Coronary artery (tissue), 2 donors: ENCODE measurements at regions not wholly inside any gene's neighbourhood (a gene's known extent, or its start where the extent isn't known, plus 50 kb on each side); places are given as distances from the start of the nearest gene placed in this dataset.

Source experiments
- DNase-seq: peaks from one replicate; pipeline ENCODE4 v3.0.0-alpha.2; 2017; ENCODE audit warnings: low spot score
- H3K27ac ChIP-seq, 2 donors: fragments of 200-600 bp; sonication (generic); one replicate each; pipeline ENCODE4 v1.5.1; 2016 to 2019
- H3K4me3 ChIP-seq: fragments of 200-600 bp; sonication (generic); 2 replicates; pipeline ENCODE4 v1.5.1; 2016; ENCODE audit warnings: mild to moderate bottlenecking, moderate library complexity
- TF ChIP-seq, protein P1 (sequence below): fragments of 200-600 bp; sonication (generic); IDR thresholded peaks from one replicate; pipeline ENCODE4 v1.5.1; 2019; ENCODE audit warnings: antibody characterized with exemption

DNA sequence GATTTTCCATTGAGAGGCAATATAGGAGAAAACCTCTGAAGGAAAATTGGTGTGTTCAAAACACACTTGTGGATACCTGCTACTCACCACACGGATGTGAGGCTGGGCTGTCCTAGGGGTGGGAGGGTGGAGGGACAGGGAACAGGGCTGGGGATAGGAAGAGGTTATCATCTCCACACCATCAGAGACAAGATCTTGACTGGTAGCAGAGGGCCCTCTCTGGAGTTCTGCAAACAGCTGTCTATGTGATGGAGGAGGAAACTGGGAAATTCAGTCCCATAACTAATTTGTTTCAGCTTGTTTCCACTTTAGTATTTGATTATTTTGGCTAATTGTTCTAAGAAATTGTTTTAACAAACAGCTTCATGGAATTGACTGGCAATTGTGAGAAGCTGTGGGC lies 91.6 kb upstream of the FSTL4 start:
- DNase-seq: no peak
- TF ChIP-seq, protein P1, sequence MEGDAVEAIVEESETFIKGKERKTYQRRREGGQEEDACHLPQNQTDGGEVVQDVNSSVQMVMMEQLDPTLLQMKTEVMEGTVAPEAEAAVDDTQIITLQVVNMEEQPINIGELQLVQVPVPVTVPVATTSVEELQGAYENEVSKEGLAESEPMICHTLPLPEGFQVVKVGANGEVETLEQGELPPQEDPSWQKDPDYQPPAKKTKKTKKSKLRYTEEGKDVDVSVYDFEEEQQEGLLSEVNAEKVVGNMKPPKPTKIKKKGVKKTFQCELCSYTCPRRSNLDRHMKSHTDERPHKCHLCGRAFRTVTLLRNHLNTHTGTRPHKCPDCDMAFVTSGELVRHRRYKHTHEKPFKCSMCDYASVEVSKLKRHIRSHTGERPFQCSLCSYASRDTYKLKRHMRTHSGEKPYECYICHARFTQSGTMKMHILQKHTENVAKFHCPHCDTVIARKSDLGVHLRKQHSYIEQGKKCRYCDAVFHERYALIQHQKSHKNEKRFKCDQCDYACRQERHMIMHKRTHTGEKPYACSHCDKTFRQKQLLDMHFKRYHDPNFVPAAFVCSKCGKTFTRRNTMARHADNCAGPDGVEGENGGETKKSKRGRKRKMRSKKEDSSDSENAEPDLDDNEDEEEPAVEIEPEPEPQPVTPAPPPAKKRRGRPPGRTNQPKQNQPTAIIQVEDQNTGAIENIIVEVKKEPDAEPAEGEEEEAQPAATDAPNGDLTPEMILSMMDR: no peak
- no peak overlapping the region for H3K27ac ChIP-seq
- H3K4me3 ChIP-seq: no peak overlapping the region

DNA sequence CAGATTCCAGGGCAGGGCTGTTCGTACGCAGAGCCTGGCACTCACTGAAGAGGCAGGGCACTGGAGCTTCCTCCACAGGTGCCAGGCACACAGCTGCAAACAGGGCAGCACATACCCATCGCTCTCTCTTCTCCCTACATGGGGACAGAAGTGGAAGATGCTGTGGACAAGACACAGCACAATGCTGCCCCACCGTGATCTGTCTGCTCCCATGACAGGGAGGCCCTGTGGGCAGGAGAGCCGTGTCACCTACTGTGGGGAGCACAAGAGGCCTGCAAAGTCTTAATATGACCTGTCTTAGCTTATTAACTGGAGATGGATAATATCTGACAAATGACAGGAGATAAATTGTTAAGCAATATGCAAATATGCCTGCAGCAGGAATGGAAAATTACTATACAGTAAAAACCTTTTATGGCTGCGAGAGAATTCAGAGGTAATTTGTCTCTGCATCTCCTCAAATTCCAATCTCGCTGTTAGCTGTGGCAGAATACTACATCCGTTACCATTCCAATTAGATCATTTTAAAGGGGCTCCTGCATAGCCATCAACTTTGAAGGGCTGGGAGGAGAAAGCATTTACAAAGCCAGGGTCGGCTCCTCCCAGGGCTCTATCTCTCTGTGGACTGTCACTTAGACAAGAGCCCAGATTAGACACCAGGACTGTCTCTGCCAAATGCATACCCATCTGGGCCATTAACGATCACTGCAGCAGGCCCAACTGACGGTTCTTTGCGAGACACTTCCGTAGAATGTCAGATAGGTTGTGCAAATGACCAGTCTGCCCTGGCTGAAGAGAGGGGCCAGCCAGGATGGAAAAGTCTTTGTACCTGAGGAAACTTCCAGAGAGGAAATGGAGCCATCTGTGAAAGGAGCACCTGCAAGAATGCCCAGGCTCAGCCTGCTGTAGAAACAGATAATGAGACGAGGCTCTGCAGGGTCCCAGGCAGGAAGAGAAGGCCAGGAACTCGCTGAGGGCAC lies 90.7 kb upstream of the FSTL4 start:
- TF ChIP-seq, protein P1: no peak
- Histone ChIP-seq H3K27ac (no peak overlapping the region), H3K4me3 (no peak overlapping the region)
- DNase-seq: no peak

DNA sequence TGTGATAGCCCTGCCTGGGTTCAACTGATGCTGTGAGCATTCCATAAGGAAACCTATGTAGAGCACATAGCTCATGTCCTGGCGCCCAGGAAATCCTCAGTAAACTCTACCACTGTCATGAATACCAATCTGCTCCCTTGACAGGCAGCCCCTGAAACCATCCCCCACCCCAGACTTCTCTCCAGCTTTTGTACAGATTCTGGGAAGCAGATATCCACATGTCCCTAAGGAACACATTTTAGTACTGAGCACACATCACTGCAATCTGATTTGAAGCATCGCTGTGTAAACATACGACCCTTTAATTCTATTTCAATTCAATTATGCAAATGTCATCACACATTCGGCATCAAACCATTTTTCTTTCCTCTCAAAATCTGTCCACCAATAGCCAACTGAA lies 89.5 kb upstream of the FSTL4 start:
- DNase-seq: no peak
- Histone ChIP-seq H3K4me3 (no peak overlapping the region), H3K27ac (no peak overlapping the region)
- TF ChIP-seq, protein P1: no peak

- no peak overlapping the region for H3K4me3 ChIP-seq
- no peak overlapping the region for H3K27ac ChIP-seq
- DNase-seq: peak; percentile 29
- TF ChIP-seq, protein P1: no peak
Measured at GRCh38 chr5:133700251-133700650, 87.9 kb upstream of the FSTL4 start.

- peak; percentile 19 for DNase-seq
- no peak overlapping the region for H3K27ac ChIP-seq
- TF ChIP-seq, protein P1: no peak
- no peak overlapping the region for H3K4me3 ChIP-seq
Measured at GRCh38 chr5:133698646-133699526, 86.5 kb upstream of the FSTL4 start.

GRCh38 chr5:133698259-133698554 lies 85.9 kb upstream of the FSTL4 start:
- TF ChIP-seq, protein P1: no peak
- H3K4me3 ChIP-seq: no peak overlapping the region
- H3K27ac ChIP-seq: no peak overlapping the region
- DNase-seq: no peak
